ENCODE measurements at regions not wholly inside any gene's neighbourhood (a gene's known extent, or its start where the extent isn't known, plus 50 kb on each side); places are given as distances from the start of the nearest gene placed in this dataset.
"Not testable (repeated sequence)": the region's sequence is repeated elsewhere in the genome, so short reads cannot be mapped to it uniquely, and the experiment has no call there.

- H3K9me3 ChIP-seq; in situ Hi-C loops (cut with MboI; ENCODE audit: low pct_ligation_motif_present in 1 of 4, low pct_unique_long_range_greater_than_20kb in 1 of 4, low sequenced_read_pairs in 3 of 4); DNase-seq; H3K27ac ChIP-seq; H3K36me3 ChIP-seq; H3K4me3 ChIP-seq; intact Hi-C loops (cut with DNase I; ENCODE audit: low total_unique reads); H3K4me1 ChIP-seq; H3K27me3 ChIP-seq: not testable (repeated sequence)
- WGBS, 2 donors (ENCODE audit: low coverage in 1 of 2), result 31 to 44% methylated on average over 6 of the region's 6 CpGs
These were observed 75.1 kb downstream of the KBTBD2 start for GRCh38 chr7:32816409-32816948.

GRCh38 chr7:32814779-32815178, 76.8 kb downstream of the KBTBD2 start:
- in situ Hi-C loops (cut with MboI; ENCODE audit: low pct_ligation_motif_present in 1 of 4, low pct_unique_long_range_greater_than_20kb in 1 of 4, low sequenced_read_pairs in 3 of 4); DNase-seq; H3K36me3 ChIP-seq; H3K27me3 ChIP-seq; H3K4me3 ChIP-seq; intact Hi-C loops (cut with DNase I; ENCODE audit: low total_unique reads); H3K4me1 ChIP-seq; H3K27ac ChIP-seq; H3K9me3 ChIP-seq: not testable (repeated sequence)

DNA sequence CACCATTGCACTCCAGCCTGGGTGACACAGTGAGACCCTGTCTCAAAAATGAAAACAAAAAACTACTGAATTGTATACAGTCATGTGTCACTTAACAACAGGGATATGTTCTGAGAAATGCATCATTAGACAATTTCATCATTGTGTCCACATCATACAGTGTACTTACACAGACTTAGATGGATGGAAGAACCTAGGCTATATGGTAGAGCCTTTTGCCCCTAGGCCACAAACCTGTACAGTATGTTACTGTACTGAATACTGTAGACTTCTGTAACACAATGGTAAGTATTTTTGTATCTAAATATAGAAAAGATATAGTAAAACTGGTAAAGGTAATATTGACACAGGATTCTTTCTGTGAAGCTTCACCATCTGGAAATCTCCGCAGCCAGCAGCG, 81.7 kb downstream of the KBTBD2 start:
- H3K9me3 ChIP-seq, result no peaks in the 10 kb centered on the region
- H3K27ac ChIP-seq, result no peak overlapping the region
- no peaks in the 10 kb centered on the region for H3K27me3 ChIP-seq
- H3K36me3 ChIP-seq, result no peaks in the 10 kb centered on the region
- H3K4me1 ChIP-seq, result no peaks in the 10 kb centered on the region
- WGBS, 2 donors (ENCODE audit: low coverage in 1 of 2), result 66 to 93% methylated on average over 2 of the region's 2 CpGs
- in situ Hi-C loops (cut with MboI; ENCODE audit: low pct_ligation_motif_present in 1 of 4, low pct_unique_long_range_greater_than_20kb in 1 of 4, low sequenced_read_pairs in 3 of 4), result no loop called here
- no peak for TF ChIP-seq CTCF (IDR thresholded peaks at IDR 0.05)
- TF ChIP-seq EP300 (IDR thresholded peaks at IDR 0.05; ENCODE audit: low read depth), result no peak
- DNase-seq, result no peak
- intact Hi-C loops (cut with DNase I; ENCODE audit: low total_unique reads), result no loop called here
- H3K4me3 ChIP-seq, result no peak overlapping the region

- 85 to 88% methylated on average over 2 of the region's 2 CpGs for WGBS, 2 donors (ENCODE audit: low coverage in 1 of 2)
- in situ Hi-C loops (cut with MboI; ENCODE audit: low pct_ligation_motif_present in 1 of 4, low pct_unique_long_range_greater_than_20kb in 1 of 4, low sequenced_read_pairs in 3 of 4), result no loop called here
These were observed 82.2 kb downstream of the KBTBD2 start for GRCh38 chr7:32809347-32809746.

DNA sequence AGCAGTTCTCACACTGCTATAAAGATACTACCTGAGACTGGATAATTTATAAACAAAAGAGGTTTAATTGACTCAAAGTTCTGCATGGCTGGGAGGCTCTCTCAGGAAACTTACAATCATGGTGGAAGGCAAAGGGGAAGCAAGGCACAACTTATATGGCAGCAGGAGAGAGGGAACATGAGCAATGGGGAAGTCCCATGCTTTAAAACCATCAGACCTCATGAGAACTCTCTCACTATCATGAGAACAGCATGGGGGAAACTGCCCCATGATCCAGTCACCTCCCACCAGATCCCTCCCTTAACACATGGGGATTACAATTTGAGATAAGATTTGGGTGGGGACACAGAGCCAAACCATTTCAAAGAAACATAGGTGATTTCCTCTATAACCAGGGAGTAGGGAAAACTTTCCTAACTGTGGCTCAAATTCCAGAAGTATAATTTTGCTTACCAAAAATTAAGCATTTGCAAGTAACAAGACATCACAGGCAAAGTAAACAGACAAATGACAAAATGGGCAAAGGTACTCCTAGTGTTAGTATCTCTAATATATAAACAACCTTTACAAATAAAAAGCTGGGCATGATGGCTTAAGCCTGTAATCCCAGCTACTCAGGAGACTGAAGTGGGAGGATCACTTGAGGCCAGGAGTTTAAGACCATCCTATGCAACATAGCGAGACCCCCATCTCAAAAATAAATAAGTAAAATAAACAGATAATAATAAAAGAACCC, 88.0 kb downstream of the KBTBD2 start:
- Histone ChIP-seq H3K4me3 (no peak overlapping the region), H3K36me3 (no peaks in the 10 kb centered on the region), H3K9me3 (peaks cover 0 to 5% of the 10 kb centered on the region in 2 donors), H3K27me3 (no peaks in the 10 kb centered on the region), H3K27ac (no peak overlapping the region), H3K4me1 (peaks cover 0 to 4% (median 1%) of the 10 kb centered on the region in 4 donors)
- 75 to 100% methylated on average over 1 of the region's 1 CpG for WGBS, 2 donors (ENCODE audit: low coverage in 1 of 2)
- in situ Hi-C loops (cut with MboI; ENCODE audit: low pct_ligation_motif_present in 1 of 4, low pct_unique_long_range_greater_than_20kb in 1 of 4, low sequenced_read_pairs in 3 of 4) (no loop called here), intact Hi-C loops (cut with DNase I; ENCODE audit: low total_unique reads) (no loop called here)
- TF ChIP-seq CTCF (IDR thresholded peaks at IDR 0.05) (no peak), EP300 (IDR thresholded peaks at IDR 0.05; ENCODE audit: low read depth) (no peak), POLR2A (IDR thresholded peaks at IDR 0.05) (no peak), POLR2AphosphoS5 (IDR thresholded peaks at IDR 0.05) (no peak)
- no peak for DNase-seq

More at GRCh38 chr7:32809347-32809746, 82.2 kb downstream of the KBTBD2 start:
- no peaks in the 10 kb centered on the region for H3K4me1 ChIP-seq
- H3K36me3 ChIP-seq, result no peaks in the 10 kb centered on the region
- no peaks in the 10 kb centered on the region for H3K27me3 ChIP-seq
- no peak for DNase-seq
- no peak for TF ChIP-seq POLR2A (IDR thresholded peaks at IDR 0.05)
- TF ChIP-seq EP300 (IDR thresholded peaks at IDR 0.05; ENCODE audit: low read depth), result no peak
- TF ChIP-seq POLR2AphosphoS5 (IDR thresholded peaks at IDR 0.05), result no peak
- no peak for TF ChIP-seq CTCF (IDR thresholded peaks at IDR 0.05)
- H3K4me3 ChIP-seq, result no peak overlapping the region
- no peak overlapping the region for H3K27ac ChIP-seq
- no peaks in the 10 kb centered on the region for H3K9me3 ChIP-seq
- intact Hi-C loops (cut with DNase I; ENCODE audit: low total_unique reads), result no loop called here

All from transverse colon (tissue), 4 donors.